Stomach (tissue), 8 donors: ENCODE measurements at regions not wholly inside any gene's neighbourhood (a gene's known extent, or its start where the extent isn't known, plus 50 kb on each side); places are given as distances from the start of the nearest gene placed in this dataset.

Experiments
- DNase-seq, 2 donors: peaks; one replicate each; pipeline versions ENCODE4 v3.0.0 to v3.0.0-alpha.2; 2013 to 2019
- H3K27ac ChIP-seq, 5 donors: fragments of 200-600 bp in 4 of 5; sonication (generic) in 4 of 5; one replicate each; pipeline ENCODE4 v1.5.1; 2013 to 2019; ENCODE audit warnings: mild to moderate bottlenecking in 1 of 5, moderate library complexity in 1 of 5
- H3K27me3 ChIP-seq, 3 donors: fragments of 200-600 bp; sonication (generic); one replicate each; pipeline ENCODE4 v1.5.1; 2017 to 2019; ENCODE audit warnings: mixed run types in 1 of 3
- H3K36me3 ChIP-seq, 4 donors: fragments of 200-600 bp; sonication (generic); 1 replicate in 3 of 4; 2 replicates in 1 of 4; pipeline ENCODE4 v1.5.1; 2016 to 2019
- H3K4me1 ChIP-seq, 4 donors: fragments of 200-600 bp; sonication (generic); one replicate each; pipeline ENCODE4 v1.5.1; 2016 to 2019
- H3K4me3 ChIP-seq, 4 donors: fragments of 200-600 bp; sonication (generic) in 3 of 4; one replicate each; pipeline ENCODE4 v1.5.1; 2016 to 2019; ENCODE audit warnings: mild to moderate bottlenecking in 1 of 4
- H3K9me3 ChIP-seq, 4 donors: fragments of 200-600 bp; sonication (generic); one replicate each; pipeline ENCODE4 v1.5.1; 2016 to 2019
- EP300 ChIP-seq: sonication (generic); formaldehyde crosslinking; IDR thresholded peaks from one replicate; pipeline ENCODE4 v1.6.1; 2017; ENCODE audit warnings: antibody characterized with exemption
- POLR2A ChIP-seq, 4 donors: fragments of 450-650 bp; IDR thresholded peaks; one replicate each; pipeline ENCODE4 v1.6.1; 2016; ENCODE audit warnings: antibody characterized with exemption in 4 of 4, control low read depth in 2 of 4, mild to moderate bottlenecking in 1 of 4, moderate library complexity in 1 of 4
- POLR2AphosphoS5 ChIP-seq, 3 donors: sonication (generic); formaldehyde crosslinking; IDR thresholded peaks; one replicate each; pipeline ENCODE4 v1.6.1; 2016; ENCODE audit warnings: antibody characterized with exemption in 3 of 3
- WGBS, 5 donors: extraction: QIAGEN DNeasy Blood & Tissue Kit in 3 of 5; methylation state at CpG; one replicate each; pipeline versions ENCODE4 v1.1.5 to v1.1.7; 2013 to 2018; 5-methylcytosine and 5-hydroxymethylcytosine counted together
- intact Hi-C: fragments of 100-400 bp; cut with DNase I; formaldehyde crosslinking; loops from one replicate; pipeline ENCODE4 v1.15.1; 2023; ENCODE audit warnings: low total_unique reads
- TF ChIP-seq, protein P1 (sequence below), 7 experiments: fragments of 450-650 bp in 4 of 7; fragments of 200-600 bp in 3 of 7; sonication (generic) in 3 of 7; IDR thresholded peaks; one replicate each; pipeline ENCODE4 v1.5.1; 2016 to 2019; ENCODE audit warnings: antibody characterized with exemption in 7 of 7, control low read depth in 2 of 7, mild to moderate bottlenecking in 1 of 7
- donor health status: healthy with polysubstance abuse.
- donor health status: Bipolar disorder and iron deficiency.
- donor health status: healthy.

DNA sequence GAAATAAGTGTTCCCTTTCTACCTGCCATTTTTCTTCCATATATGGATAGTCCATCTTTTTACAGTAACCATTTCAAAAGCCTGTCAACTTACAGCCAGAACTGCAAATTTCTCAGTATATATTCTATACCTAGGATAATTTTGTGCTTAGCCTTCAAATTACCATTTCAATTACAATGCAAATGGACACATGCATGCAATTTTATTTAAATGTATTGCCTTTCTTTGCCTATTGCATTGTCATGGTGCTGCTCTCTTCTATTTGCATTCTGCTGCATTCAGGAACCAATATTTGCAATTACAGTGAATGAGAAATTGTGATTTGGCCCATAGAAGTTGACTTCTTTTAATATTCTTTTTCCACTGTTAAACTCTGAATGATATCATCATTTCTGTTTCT lies 1753.4 kb upstream of the TENM3 start:
- intact Hi-C loops = no loop called here
- peaks cover 0 to 5% (median 0%) of the 10 kb centered on the region in 4 donors for H3K9me3 ChIP-seq
- H3K4me1 ChIP-seq = no peaks in the 10 kb centered on the region
- no peak overlapping the region for H3K27ac ChIP-seq
- no peak overlapping the region for H3K4me3 ChIP-seq
- no peak for DNase-seq
- H3K27me3 ChIP-seq = no peaks in the 10 kb centered on the region
- TF ChIP-seq POLR2A (IDR thresholded peaks at IDR 0.05) (no peak), EP300 (no peak), POLR2AphosphoS5 (IDR thresholded peaks at IDR 0.05) (no peak)
- TF ChIP-seq, protein P1, sequence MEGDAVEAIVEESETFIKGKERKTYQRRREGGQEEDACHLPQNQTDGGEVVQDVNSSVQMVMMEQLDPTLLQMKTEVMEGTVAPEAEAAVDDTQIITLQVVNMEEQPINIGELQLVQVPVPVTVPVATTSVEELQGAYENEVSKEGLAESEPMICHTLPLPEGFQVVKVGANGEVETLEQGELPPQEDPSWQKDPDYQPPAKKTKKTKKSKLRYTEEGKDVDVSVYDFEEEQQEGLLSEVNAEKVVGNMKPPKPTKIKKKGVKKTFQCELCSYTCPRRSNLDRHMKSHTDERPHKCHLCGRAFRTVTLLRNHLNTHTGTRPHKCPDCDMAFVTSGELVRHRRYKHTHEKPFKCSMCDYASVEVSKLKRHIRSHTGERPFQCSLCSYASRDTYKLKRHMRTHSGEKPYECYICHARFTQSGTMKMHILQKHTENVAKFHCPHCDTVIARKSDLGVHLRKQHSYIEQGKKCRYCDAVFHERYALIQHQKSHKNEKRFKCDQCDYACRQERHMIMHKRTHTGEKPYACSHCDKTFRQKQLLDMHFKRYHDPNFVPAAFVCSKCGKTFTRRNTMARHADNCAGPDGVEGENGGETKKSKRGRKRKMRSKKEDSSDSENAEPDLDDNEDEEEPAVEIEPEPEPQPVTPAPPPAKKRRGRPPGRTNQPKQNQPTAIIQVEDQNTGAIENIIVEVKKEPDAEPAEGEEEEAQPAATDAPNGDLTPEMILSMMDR (IDR thresholded peaks at IDR 0.05) = no peak
- no peaks in the 10 kb centered on the region for H3K36me3 ChIP-seq

DNA sequence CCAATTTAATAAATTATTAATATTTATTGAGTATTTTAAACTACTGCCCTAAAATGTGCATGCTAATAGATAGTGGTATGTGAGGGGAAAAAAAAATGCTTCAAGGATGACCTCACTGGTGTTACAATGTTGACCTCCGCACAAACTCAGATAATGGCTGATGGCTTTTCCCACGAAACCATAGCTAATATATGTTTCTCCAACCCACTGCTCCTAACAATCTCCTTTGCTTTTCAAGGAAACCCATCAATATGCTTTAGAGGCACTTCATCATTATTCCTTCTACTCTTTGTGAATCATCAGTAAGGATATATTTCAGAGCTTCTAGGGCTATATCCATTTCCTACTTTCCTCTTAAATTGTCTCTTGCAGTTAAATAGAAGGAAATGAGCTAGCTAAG lies 1752.0 kb upstream of the TENM3 start:
- Histone ChIP-seq H3K27me3 (no peaks in the 10 kb centered on the region), H3K9me3 (peaks cover 0 to 5% (median 0%) of the 10 kb centered on the region in 4 donors), H3K27ac (no peak overlapping the region), H3K36me3 (no peaks in the 10 kb centered on the region), H3K4me3 (no peak overlapping the region), H3K4me1 (no peaks in the 10 kb centered on the region)
- TF ChIP-seq, protein P1 (IDR thresholded peaks at IDR 0.05) = no peak
- TF ChIP-seq POLR2A (IDR thresholded peaks at IDR 0.05) (no peak), POLR2AphosphoS5 (IDR thresholded peaks at IDR 0.05) (no peak), EP300 (no peak)
- DNase-seq = no peak
- 71 to 79% (median 77%) methylated on average over 2 of the region's 2 CpGs for WGBS, 5 donors
- intact Hi-C loops = no loop called here

DNA sequence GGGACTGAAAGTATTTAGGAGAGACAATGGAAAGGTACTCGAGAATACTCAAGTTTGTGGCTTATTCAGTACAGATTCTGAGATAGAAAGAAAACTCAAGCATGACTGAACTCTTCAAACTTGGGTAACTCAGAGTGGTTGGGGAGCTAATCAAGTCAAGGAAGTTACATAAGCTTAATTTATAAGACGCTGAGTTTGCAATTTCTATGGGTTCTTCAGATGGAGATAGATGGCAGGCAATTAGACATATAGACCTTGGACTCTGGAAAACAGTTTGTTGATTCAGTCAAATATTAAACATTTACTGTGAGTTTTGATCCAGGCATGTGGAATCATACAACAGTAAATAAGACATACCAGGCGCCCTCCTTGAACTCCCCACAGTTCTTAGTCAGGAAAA lies 1749.9 kb upstream of the TENM3 start:
- DNase-seq = no peak
- no peaks in the 10 kb centered on the region for H3K27me3 ChIP-seq
- no peak overlapping the region for H3K4me3 ChIP-seq
- no peak overlapping the region for H3K27ac ChIP-seq
- H3K4me1 ChIP-seq = no peaks in the 10 kb centered on the region
- H3K9me3 ChIP-seq = no peaks in the 10 kb centered on the region
- WGBS, 5 donors = 73 to 83% (median 75%) methylated on average over 3 of the region's 3 CpGs
- TF ChIP-seq POLR2AphosphoS5 (IDR thresholded peaks at IDR 0.05) (no peak), EP300 (no peak), POLR2A (IDR thresholded peaks at IDR 0.05) (no peak)
- TF ChIP-seq, protein P1 (IDR thresholded peaks at IDR 0.05) = no peak
- intact Hi-C loops = no loop called here
- H3K36me3 ChIP-seq = no peaks in the 10 kb centered on the region

DNA sequence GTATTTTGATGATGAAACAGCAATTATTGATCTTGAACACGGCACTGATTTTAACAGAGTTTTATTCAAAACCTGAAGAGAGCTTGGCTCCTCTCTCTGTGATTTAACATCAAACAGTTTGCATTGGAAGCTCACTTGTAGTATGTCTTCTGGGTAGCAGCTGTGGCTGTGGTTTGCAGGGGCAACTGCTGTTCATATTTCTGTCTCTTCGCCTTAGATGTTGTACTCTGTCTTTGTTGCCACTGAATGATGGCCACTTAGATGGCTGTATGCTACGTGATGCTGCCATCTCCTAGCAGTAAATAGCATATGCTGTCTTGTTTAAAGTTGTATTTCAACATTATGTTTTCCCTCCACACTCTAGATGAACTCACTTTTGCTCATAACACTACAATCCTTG lies 1743.0 kb upstream of the TENM3 start:
- Histone ChIP-seq H3K4me3 (no peak overlapping the region), H3K36me3 (no peaks in the 10 kb centered on the region), H3K4me1 (no peaks in the 10 kb centered on the region), H3K9me3 (no peaks in the 10 kb centered on the region), H3K27ac (no peak overlapping the region), H3K27me3 (no peaks in the 10 kb centered on the region)
- 69 to 81% (median 76%) methylated on average over 3 of the region's 3 CpGs for whole genome bisulfite sequencing, 5 donors
- no peak for TF ChIP-seq EP300
- TF ChIP-seq POLR2A (IDR thresholded peaks at IDR 0.05) = no peak
- TF ChIP-seq, protein P1 (IDR thresholded peaks at IDR 0.05) = no peak
- TF ChIP-seq POLR2AphosphoS5 (IDR thresholded peaks at IDR 0.05) = no peak
- intact Hi-C loops = no loop called here
- no peak for DNase-seq
